ENCODE measurements at regions not wholly inside any gene's neighbourhood (a gene's known extent, or its start where the extent isn't known, plus 50 kb on each side); places are given as distances from the start of the nearest gene placed in this dataset.

DNA sequence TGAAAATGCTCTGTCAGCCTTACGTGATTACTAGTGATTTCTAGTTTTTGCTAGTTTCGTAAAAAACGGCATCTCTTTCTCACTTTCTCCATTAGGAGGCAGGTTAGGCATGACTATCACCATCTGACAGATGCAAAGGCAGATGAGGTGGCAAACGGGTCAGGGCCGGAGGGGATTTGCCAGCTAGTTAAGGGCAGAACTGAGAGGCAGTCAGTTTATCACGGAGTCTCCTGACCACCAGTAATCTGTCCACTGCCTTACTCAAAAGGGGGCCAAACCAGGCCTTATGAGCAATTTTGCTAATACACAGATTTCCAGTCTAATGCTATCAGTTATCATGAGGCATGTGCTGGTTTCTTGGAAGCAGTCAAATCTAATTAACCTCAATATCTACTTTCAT is 159.3 kb downstream of the TSEN15 start:
- no peak for TF ChIP-seq ZNF621 (tag by site-specific recombination; IDR thresholded peaks at IDR 0.05)
- no peak for TF ChIP-seq GLI2 (tag by site-specific recombination; IDR thresholded peaks at IDR 0.05; ENCODE audit: borderline replicate concordance, low read depth)
- TF ChIP-seq, protein P1, sequence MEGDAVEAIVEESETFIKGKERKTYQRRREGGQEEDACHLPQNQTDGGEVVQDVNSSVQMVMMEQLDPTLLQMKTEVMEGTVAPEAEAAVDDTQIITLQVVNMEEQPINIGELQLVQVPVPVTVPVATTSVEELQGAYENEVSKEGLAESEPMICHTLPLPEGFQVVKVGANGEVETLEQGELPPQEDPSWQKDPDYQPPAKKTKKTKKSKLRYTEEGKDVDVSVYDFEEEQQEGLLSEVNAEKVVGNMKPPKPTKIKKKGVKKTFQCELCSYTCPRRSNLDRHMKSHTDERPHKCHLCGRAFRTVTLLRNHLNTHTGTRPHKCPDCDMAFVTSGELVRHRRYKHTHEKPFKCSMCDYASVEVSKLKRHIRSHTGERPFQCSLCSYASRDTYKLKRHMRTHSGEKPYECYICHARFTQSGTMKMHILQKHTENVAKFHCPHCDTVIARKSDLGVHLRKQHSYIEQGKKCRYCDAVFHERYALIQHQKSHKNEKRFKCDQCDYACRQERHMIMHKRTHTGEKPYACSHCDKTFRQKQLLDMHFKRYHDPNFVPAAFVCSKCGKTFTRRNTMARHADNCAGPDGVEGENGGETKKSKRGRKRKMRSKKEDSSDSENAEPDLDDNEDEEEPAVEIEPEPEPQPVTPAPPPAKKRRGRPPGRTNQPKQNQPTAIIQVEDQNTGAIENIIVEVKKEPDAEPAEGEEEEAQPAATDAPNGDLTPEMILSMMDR (tag by site-specific recombination; IDR thresholded peaks at IDR 0.05): no peak
- TF ChIP-seq ZNF184 (tag by site-specific recombination; IDR thresholded peaks at IDR 0.05): no peak
- TF ChIP-seq TCF7L2 (IDR thresholded peaks at IDR 0.05; ENCODE audit: borderline replicate concordance, low read depth, low read length): no peak
- no peak for TF ChIP-seq ZNF776 (tag by site-specific recombination; IDR thresholded peaks at IDR 0.05; ENCODE audit: borderline replicate concordance)
- TF ChIP-seq ZNF37A (tag by site-specific recombination; IDR thresholded peaks at IDR 0.05): no peak
- no peak for TF ChIP-seq ZEB2 (tag by site-specific recombination; IDR thresholded peaks at IDR 0.05)
- no peak for TF ChIP-seq ZNF23 (tag by site-specific recombination; IDR thresholded peaks at IDR 0.05; ENCODE audit: borderline replicate concordance)
- TF ChIP-seq, protein P2, sequence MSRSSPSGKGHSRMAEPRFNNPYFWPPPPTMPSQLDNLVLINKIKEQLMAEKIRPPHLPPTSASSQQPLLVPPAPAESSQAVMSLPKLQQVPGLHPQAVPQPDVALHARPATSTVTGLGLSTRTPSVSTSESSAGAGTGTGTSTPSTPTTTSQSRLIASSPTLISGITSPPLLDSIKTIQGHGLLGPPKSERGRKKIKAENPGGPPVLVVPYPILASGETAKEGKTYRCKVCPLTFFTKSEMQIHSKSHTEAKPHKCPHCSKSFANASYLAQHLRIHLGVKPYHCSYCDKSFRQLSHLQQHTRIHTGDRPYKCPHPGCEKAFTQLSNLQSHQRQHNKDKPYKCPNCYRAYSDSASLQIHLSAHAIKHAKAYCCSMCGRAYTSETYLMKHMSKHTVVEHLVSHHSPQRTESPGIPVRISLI (tag by site-specific recombination; IDR thresholded peaks at IDR 0.05): no peak
- TF ChIP-seq, protein P3, sequence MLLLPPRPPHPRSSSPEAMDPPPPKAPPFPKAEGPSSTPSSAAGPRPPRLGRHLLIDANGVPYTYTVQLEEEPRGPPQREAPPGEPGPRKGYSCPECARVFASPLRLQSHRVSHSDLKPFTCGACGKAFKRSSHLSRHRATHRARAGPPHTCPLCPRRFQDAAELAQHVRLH (tag by site-specific recombination; IDR thresholded peaks at IDR 0.05): no peak
- TF ChIP-seq SETDB1 (IDR thresholded peaks at IDR 0.05; ENCODE audit: insufficient read length, low read length): no peak
- TF ChIP-seq MYNN (tag by site-specific recombination; IDR thresholded peaks at IDR 0.05; ENCODE audit: borderline replicate concordance): no peak
